SK-N-SH (cell line): ENCODE measurements at regions not wholly inside any gene's neighbourhood (a gene's known extent, or its start where the extent isn't known, plus 50 kb on each side); places are given as distances from the start of the nearest gene placed in this dataset.

Source experiments
- CTCF ChIA-PET: fragments of 300-600, 350-600 bp; formaldehyde crosslinking; extraction: SDS; loops from one replicate; lab custom pipeline; 2021; lab: Yijun Ruan, JAX
- POLR2A ChIA-PET: fragments of 350-600 bp; sonication (Branson Sonifier 250); formaldehyde crosslinking; extraction: SDS; loops from one replicate; lab custom pipeline; 2020; ENCODE audit warnings: antibody characterized with exemption, inconsistent platforms; lab: Yijun Ruan, JAX
- DNase-seq: peaks from one replicate; pipeline ENCODE4 v3.0.0; 2012
- H2AFZ ChIP-seq: fragments of 200-600 bp; sonication (generic); 2 replicates; pipeline ENCODE4 v1.8.1; 2016; ENCODE audit warnings: antibody characterized with exemption, mild to moderate bottlenecking, low read depth
- H3F3A ChIP-seq: fragments of 200-600 bp; sonication (generic); replicated peaks from 2 replicates; pipeline ENCODE3; 2016; ENCODE audit warnings: antibody characterized with exemption, mild to moderate bottlenecking; ENCODE audit not compliant: insufficient read depth
- H3K27ac ChIP-seq, 2 experiments: fragments of 200-500 bp in 1 of 2; fragments of 200-600 bp in 1 of 2; sonication (Bioruptor generic) in 1 of 2; sonication (generic), shearing (Covaris generic) in 1 of 2; 2 replicates each; pipeline versions ENCODE4 v1.5.1 to v1.6.1; 2014 to 2016; ENCODE audit warnings: low read depth in 2 of 2, inconsistent platforms in 1 of 2, low read length in 1 of 2, mild to moderate bottlenecking in 1 of 2, mixed read lengths in 1 of 2
- H3K27me3 ChIP-seq: fragments of 200-600 bp; sonication (generic), shearing (Covaris generic); 2 replicates; pipeline ENCODE4 v1.6.1; 2016; ENCODE audit warnings: mixed run types; ENCODE audit not compliant: insufficient read depth
- H3K36me3 ChIP-seq, 2 experiments: fragments of 200-500 bp in 1 of 2; fragments of 200-600 bp in 1 of 2; sonication (Bioruptor generic) in 1 of 2; sonication (generic) in 1 of 2; replicated peaks in 1 of 2; 2 replicates each; pipeline versions ENCODE3 to v1.5.1; 2014 to 2016; ENCODE audit warnings: low read length in 1 of 2, mild to moderate bottlenecking in 1 of 2; ENCODE audit not compliant: insufficient read depth in 2 of 2, control insufficient read depth in 1 of 2
- H3K4me1 ChIP-seq, 2 experiments: fragments of 200-500 bp in 1 of 2; fragments of 200-600 bp in 1 of 2; sonication (Bioruptor generic) in 1 of 2; sonication (generic), shearing (Covaris generic) in 1 of 2; 2 replicates each; pipeline versions ENCODE4 v1.5.1 to v1.6.1; 2014 to 2016; ENCODE audit warnings: low read depth in 1 of 2, low read length in 1 of 2, mixed run types in 1 of 2; ENCODE audit not compliant: insufficient read depth in 2 of 2, control insufficient read depth in 1 of 2
- H3K4me2 ChIP-seq: fragments of 200-600 bp; sonication (generic), shearing (Covaris generic); 2 replicates; pipeline ENCODE4 v1.6.1; 2017; ENCODE audit warnings: mixed run types
- H3K4me3 ChIP-seq, 2 experiments: fragments of 200-500 bp in 1 of 2; fragments of 200-600 bp in 1 of 2; sonication (Bioruptor generic) in 1 of 2; sonication (generic), shearing (Covaris generic) in 1 of 2; 2 replicates each; pipeline versions ENCODE4 v1.5.1 to v1.8.1; 2014 to 2016; ENCODE audit warnings: low read depth in 2 of 2, inconsistent platforms in 1 of 2, low read length in 1 of 2, mild to moderate bottlenecking in 1 of 2, mixed read lengths in 1 of 2, moderate library complexity in 1 of 2
- H3K79me2 ChIP-seq: fragments of 200-600 bp; sonication (generic); 2 replicates; pipeline ENCODE4 v1.8.1; 2017; ENCODE audit warnings: mild to moderate bottlenecking; ENCODE audit not compliant: insufficient read depth
- H3K9ac ChIP-seq: fragments of 200-600 bp; sonication (generic); 2 replicates; pipeline ENCODE4 v1.6.1; 2017; ENCODE audit warnings: mixed run types
- H3K9me2 ChIP-seq: fragments of 200-600 bp; sonication (generic); 2 replicates; pipeline ENCODE4 v1.6.1; 2017; ENCODE audit warnings: mixed run types
- H3K9me3 ChIP-seq: fragments of 200-600 bp; sonication (generic); 2 replicates; pipeline ENCODE4 v1.6.1; 2017; ENCODE audit warnings: mixed run types, mild to moderate bottlenecking, moderate library complexity
- H4K20me1 ChIP-seq: fragments of 200-600 bp; sonication (generic); 2 replicates; pipeline ENCODE4 v1.6.1; 2017; ENCODE audit warnings: mild to moderate bottlenecking, mixed run types; ENCODE audit not compliant: insufficient read depth
- CHD2 ChIP-seq: fragments of 150-350 bp; IDR thresholded peaks from 2 replicates; pipeline ENCODE4 v1.6.1; 2018; ENCODE audit warnings: low read length; ENCODE audit not compliant: partially characterized antibody
- EP300 ChIP-seq, 2 experiments: IDR thresholded peaks; 2 replicates each; pipeline versions ENCODE4 v1.4.0 to v1.6.1; 2012; ENCODE audit warnings: borderline replicate concordance in 1 of 2, low read depth in 1 of 2, low read length in 1 of 2
- EZH2phosphoT487 ChIP-seq: fragments of 200-600 bp; sonication (generic); IDR thresholded peaks from 2 replicates; pipeline ENCODE4 v1.6.1; 2017; ENCODE audit warnings: low read depth, mixed run types, mild to moderate bottlenecking, antibody characterized with exemption, moderate library complexity, borderline replicate concordance
- FOXJ3 ChIP-seq: sonication (generic); formaldehyde crosslinking; IDR thresholded peaks from 2 replicates; pipeline ENCODE4 v1.5.1; 2020; ENCODE audit warnings: mild to moderate bottlenecking, missing genetic modification reagents
- JUND ChIP-seq: IDR thresholded peaks from 2 replicates; pipeline ENCODE4 v1.4.0; 2012
- MAX ChIP-seq: IDR thresholded peaks from 2 replicates; pipeline ENCODE4 v1.4.0; 2012; ENCODE audit warnings: low read depth
- MEF2A ChIP-seq: IDR thresholded peaks from 2 replicates; pipeline ENCODE4 v1.4.0; 2012; ENCODE audit warnings: low read depth, borderline replicate concordance
- REST ChIP-seq: IDR thresholded peaks from 2 replicates; pipeline ENCODE4 v1.6.1; 2012; ENCODE audit warnings: mild to moderate bottlenecking, low read depth, low read length, moderate library complexity
- RFX5 ChIP-seq: IDR thresholded peaks from 2 replicates; pipeline ENCODE4 v1.6.1; 2012; ENCODE audit warnings: mild to moderate bottlenecking, improper control_type of control experiment, low read length
- TEAD4 ChIP-seq: IDR thresholded peaks from 2 replicates; pipeline ENCODE4 v1.4.0; 2012; ENCODE audit warnings: mild to moderate bottlenecking, borderline replicate concordance; ENCODE audit not compliant: insufficient read depth
- USF2 ChIP-seq: fragments of 150-350 bp; IDR thresholded peaks from 2 replicates; pipeline ENCODE4 v1.6.1; 2017; ENCODE audit warnings: antibody characterized with exemption, low read length, low read depth, borderline replicate concordance
- ZBTB33 ChIP-seq: IDR thresholded peaks from 2 replicates; pipeline ENCODE4 v1.4.0; 2012; ENCODE audit warnings: low read depth, borderline replicate concordance
- WGBS: methylation state at CpG from one replicate; pipeline ENCODE4 v1.1.6; 2017; ENCODE audit warnings: low lambda C conversion rate; 5-methylcytosine and 5-hydroxymethylcytosine counted together

GRCh38 chr6:90993770-90994169, 406.9 kb upstream of the MAP3K7 start:
- Histone ChIP-seq H3F3A (no peaks in the 10 kb centered on the region), H2AFZ (no peak overlapping the region), H3K79me2 (no peaks in the 10 kb centered on the region), H3K9ac (no peak overlapping the region), H3K27ac (no peak overlapping the region), H3K9me3 (no peaks in the 10 kb centered on the region), H3K4me1 (no peaks in the 10 kb centered on the region), H3K9me2 (no peaks in the 10 kb centered on the region), H3K4me2 (no peak overlapping the region), H3K4me3 (no peak overlapping the region), H4K20me1 (no peaks in the 10 kb centered on the region), H3K36me3 (no peaks in the 10 kb centered on the region), H3K27me3 (no peaks in the 10 kb centered on the region)
- ChIA-PET POLR2A (no interaction called here), CTCF (interaction anchor here (1.1 kb wide), 1 partner anchor 10 kb away, joined by 4 read pairs; no protein-coding TSS in a partner anchor)
- no peak for DNase-seq
- under 1% methylated on average over 3 of the region's 3 CpGs for WGBS
- TF ChIP-seq FOXJ3 (no peak), MEF2A (no peak), USF2 (no peak), TEAD4 (no peak), RFX5 (no peak), ZBTB33 (no peak), JUND (no peak), CHD2 (no peak), EZH2phosphoT487 (no peak), EP300 (IDR thresholded peaks at IDR 0.05; ENCODE audit: borderline replicate concordance in 1 of 2, low read depth in 1 of 2, low read length in 1 of 2) (no peak), MAX (no peak), REST (no peak)
